ENCODE measurements at regions not wholly inside any gene's neighbourhood (a gene's known extent, or its start where the extent isn't known, plus 50 kb on each side); places are given as distances from the start of the nearest gene placed in this dataset.

- TF ChIP-seq EZH2 (IDR thresholded peaks at IDR 0.05; ENCODE audit: borderline replicate concordance, insufficient read depth, low read depth, low read length, poor library complexity, severe bottlenecking) (no peak), CTCF (IDR thresholded peaks at IDR 0.05) (no peak)
These were observed 78.9 kb upstream of the FGF3 start for GRCh38 chr11:69898123-69898522.
